ENCODE measurements at regions not wholly inside any gene's neighbourhood (a gene's known extent, or its start where the extent isn't known, plus 50 kb on each side); places are given as distances from the start of the nearest gene placed in this dataset.
"Not testable (repeated sequence)": the region's sequence is repeated elsewhere in the genome, so short reads cannot be mapped to it uniquely, and the experiment has no call there.

GRCh38 chr5:100142607-100143006 is 392.6 kb upstream of the FAM174A start:
- TF ChIP-seq, protein P1, sequence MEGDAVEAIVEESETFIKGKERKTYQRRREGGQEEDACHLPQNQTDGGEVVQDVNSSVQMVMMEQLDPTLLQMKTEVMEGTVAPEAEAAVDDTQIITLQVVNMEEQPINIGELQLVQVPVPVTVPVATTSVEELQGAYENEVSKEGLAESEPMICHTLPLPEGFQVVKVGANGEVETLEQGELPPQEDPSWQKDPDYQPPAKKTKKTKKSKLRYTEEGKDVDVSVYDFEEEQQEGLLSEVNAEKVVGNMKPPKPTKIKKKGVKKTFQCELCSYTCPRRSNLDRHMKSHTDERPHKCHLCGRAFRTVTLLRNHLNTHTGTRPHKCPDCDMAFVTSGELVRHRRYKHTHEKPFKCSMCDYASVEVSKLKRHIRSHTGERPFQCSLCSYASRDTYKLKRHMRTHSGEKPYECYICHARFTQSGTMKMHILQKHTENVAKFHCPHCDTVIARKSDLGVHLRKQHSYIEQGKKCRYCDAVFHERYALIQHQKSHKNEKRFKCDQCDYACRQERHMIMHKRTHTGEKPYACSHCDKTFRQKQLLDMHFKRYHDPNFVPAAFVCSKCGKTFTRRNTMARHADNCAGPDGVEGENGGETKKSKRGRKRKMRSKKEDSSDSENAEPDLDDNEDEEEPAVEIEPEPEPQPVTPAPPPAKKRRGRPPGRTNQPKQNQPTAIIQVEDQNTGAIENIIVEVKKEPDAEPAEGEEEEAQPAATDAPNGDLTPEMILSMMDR (IDR thresholded peaks at IDR 0.05; ENCODE audit: borderline replicate concordance, control extremely low read depth, extremely low read depth, insufficient read depth, missing control alignments), result no peak
- in situ Hi-C loops (cut with MboI; ENCODE audit: low sequenced_read_pairs, unreplicated experiment), result no loop called here
- DNase-seq (ENCODE audit: low spot score), result no peak

DNA sequence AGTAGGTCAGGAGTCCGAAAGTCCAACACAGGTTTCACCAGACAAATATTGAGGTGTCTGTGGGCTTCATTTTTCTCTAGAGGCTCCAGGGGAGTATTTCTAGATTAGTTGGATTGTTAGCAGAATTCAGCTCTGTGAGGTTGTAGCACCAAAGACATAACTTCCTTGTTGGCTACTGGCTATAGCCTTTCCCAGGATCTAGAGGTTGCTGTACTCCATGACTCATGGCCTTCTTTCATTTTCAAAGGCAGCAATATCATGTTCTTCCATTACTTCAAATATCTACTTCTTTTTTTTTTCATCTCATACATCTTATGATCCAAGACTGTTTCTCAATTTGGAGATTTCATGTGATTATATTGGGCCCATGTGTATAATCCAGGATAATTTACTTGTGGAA is 404.0 kb upstream of the FAM174A start:
- TF ChIP-seq, protein P1 (IDR thresholded peaks at IDR 0.05; ENCODE audit: borderline replicate concordance, control extremely low read depth, extremely low read depth, insufficient read depth, missing control alignments), result no peak
- no peak for DNase-seq (ENCODE audit: low spot score)
- in situ Hi-C loops (cut with MboI; ENCODE audit: low sequenced_read_pairs, unreplicated experiment), result no loop called here

- in situ Hi-C loops (cut with MboI; ENCODE audit: low sequenced_read_pairs, unreplicated experiment), result no loop called here
- TF ChIP-seq, protein P1 (IDR thresholded peaks at IDR 0.05; ENCODE audit: borderline replicate concordance, control extremely low read depth, extremely low read depth, insufficient read depth, missing control alignments), result no peak
- no peak for DNase-seq (ENCODE audit: low spot score)
Measured at GRCh38 chr5:100130307-100130706, 404.9 kb upstream of the FAM174A start.

GRCh38 chr5:100119903-100120302 is 415.3 kb upstream of the FAM174A start:
- no peak for DNase-seq (ENCODE audit: low spot score)
- TF ChIP-seq, protein P1 (IDR thresholded peaks at IDR 0.05; ENCODE audit: borderline replicate concordance, control extremely low read depth, extremely low read depth, insufficient read depth, missing control alignments), result no peak
- in situ Hi-C loops (cut with MboI; ENCODE audit: low sequenced_read_pairs, unreplicated experiment), result no loop called here

GRCh38 chr5:100110497-100110896 is 424.7 kb upstream of the FAM174A start:
- no peak for DNase-seq (ENCODE audit: low spot score)
- in situ Hi-C loops (cut with MboI; ENCODE audit: low sequenced_read_pairs, unreplicated experiment), result no loop called here
- TF ChIP-seq, protein P1 (IDR thresholded peaks at IDR 0.05; ENCODE audit: borderline replicate concordance, control extremely low read depth, extremely low read depth, insufficient read depth, missing control alignments), result no peak

DNA sequence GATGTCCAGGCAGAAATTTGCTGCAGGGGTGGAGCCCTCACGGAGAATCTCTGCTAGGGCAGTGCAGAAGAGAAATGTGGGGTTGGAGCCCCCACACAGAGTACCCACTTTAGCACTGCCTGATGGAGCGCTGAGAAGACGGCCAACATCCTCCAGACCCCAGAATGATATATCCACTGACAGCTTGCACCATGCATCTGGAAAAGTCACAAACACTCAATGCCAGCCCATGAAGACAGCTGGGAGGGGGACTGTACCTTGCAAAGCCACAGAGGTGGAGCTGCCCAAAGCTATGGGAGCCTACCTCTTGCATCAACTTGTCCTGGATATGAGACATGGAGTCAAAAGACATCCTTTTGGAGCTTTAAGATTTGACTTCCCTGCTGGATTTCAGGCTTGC is 426.3 kb upstream of the FAM174A start:
- TF ChIP-seq, protein P1 (IDR thresholded peaks at IDR 0.05; ENCODE audit: borderline replicate concordance, control extremely low read depth, extremely low read depth, insufficient read depth, missing control alignments), result no peak
- in situ Hi-C loops (cut with MboI; ENCODE audit: low sequenced_read_pairs, unreplicated experiment), result no loop called here
- no peak for DNase-seq (ENCODE audit: low spot score)

- in situ Hi-C loops (cut with MboI; ENCODE audit: low sequenced_read_pairs, unreplicated experiment); DNase-seq (ENCODE audit: low spot score): not testable (repeated sequence)
Measured at GRCh38 chr5:100103592-100104119, 431.5 kb upstream of the FAM174A start.

DNA sequence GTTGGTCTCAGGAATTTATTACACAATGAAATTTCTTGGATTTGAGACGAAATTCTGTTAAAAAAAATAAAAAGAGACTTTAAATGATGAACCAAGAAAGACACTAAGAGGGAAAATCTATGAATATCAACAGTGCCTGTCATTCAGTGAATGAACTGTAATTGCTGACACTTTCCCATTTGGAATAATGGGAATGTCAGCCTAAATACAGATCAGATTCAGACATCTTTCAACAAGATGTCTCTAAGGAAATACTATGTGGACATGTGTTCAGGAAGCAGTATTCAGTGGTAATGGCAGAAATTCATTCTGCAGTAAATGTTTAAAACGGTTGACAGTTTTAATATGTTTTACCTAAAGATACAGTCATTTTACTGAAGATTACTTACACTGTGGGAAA is 433.7 kb upstream of the FAM174A start:
- in situ Hi-C loops (cut with MboI; ENCODE audit: low sequenced_read_pairs, unreplicated experiment); DNase-seq (ENCODE audit: low spot score): not testable (repeated sequence)

- in situ Hi-C loops (cut with MboI; ENCODE audit: low sequenced_read_pairs, unreplicated experiment); DNase-seq (ENCODE audit: low spot score): not testable (repeated sequence)
Measured at GRCh38 chr5:100096328-100096727, 438.8 kb upstream of the FAM174A start.

DNA sequence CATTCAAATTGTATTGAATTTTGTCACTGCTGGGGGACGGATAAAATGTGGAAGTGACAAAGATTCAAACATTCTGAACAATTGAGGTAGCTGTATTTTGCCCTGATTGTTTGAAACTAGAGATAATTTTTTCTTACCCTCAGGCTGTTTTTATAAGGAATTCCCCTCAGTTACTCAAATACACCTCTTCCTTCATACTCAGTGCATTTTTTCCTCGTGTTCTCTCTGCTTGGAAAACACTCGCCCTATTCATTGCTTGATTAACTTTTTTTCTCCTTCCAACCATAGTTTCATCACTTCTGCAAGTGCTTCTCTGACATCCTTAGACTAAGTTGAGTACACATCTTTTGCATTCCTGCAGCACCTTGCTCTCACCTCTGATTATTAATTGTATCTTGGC is 454.5 kb upstream of the FAM174A start:
- DNase-seq (ENCODE audit: low spot score), result not testable (repeated sequence)

DNA sequence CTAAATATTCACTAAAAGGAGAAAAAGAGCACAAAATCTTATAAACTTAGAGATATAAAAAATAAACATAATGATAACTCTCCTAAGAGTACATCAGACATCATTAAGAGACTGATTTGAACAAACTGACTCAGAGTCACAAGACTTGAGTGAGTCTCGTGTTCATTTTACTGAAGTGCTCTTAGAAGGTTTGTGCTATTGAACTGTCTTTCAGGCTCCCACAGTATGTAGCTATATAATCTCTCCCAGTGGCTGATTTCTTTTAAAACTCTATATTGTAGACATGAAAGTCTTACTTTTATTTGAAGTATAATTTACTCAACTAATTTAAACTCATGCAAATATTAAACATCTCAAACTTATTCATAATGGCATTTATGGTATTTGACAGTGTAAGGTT is 456.0 kb upstream of the FAM174A start:
- in situ Hi-C loops (cut with MboI; ENCODE audit: low sequenced_read_pairs, unreplicated experiment); DNase-seq (ENCODE audit: low spot score): not testable (repeated sequence)

More for the DNA sequence above, 454.5 kb upstream of the FAM174A start:
- in situ Hi-C loops (cut with MboI; ENCODE audit: low sequenced_read_pairs, unreplicated experiment), result not testable (repeated sequence)
